Lower leg skin (tissue), 3 donors: ENCODE measurements at regions not wholly inside any gene's neighbourhood (a gene's known extent, or its start where the extent isn't known, plus 50 kb on each side); places are given as distances from the start of the nearest gene placed in this dataset.

Experiments
- CTCF ChIP-seq, 3 donors: fragments of 450-650 bp; IDR thresholded peaks; one replicate each; pipeline ENCODE4 v1.5.1; 2016; ENCODE audit warnings: antibody characterized with exemption in 3 of 3, mild to moderate bottlenecking in 3 of 3, moderate library complexity in 2 of 3
- POLR2A ChIP-seq, 2 donors: fragments of 450-650 bp; IDR thresholded peaks; one replicate each; pipeline ENCODE4 v1.6.1; 2016 to 2017; ENCODE audit warnings: antibody characterized with exemption in 2 of 2, mild to moderate bottlenecking in 1 of 2, moderate library complexity in 1 of 2

- TF ChIP-seq POLR2A (IDR thresholded peaks at IDR 0.05) (no peak), CTCF (IDR thresholded peaks at IDR 0.05) (no peak)
These were observed 88.2 kb upstream of the DAP start for GRCh38 chr5:10849278-10849677.
